ENCODE measurements at regions not wholly inside any gene's neighbourhood (a gene's known extent, or its start where the extent isn't known, plus 50 kb on each side); places are given as distances from the start of the nearest gene placed in this dataset.

GRCh38 chr2:16565481-16565880 lies 100.2 kb downstream of the CYRIA start:
- DNase-seq (ENCODE audit: low read depth), result no peak

- no peak for DNase-seq (ENCODE audit: low read depth)
These were observed 104.0 kb downstream of the CYRIA start for GRCh38 chr2:16561676-16562075.

GRCh38 chr2:16561251-16561650 lies 104.4 kb downstream of the CYRIA start:
- no peak for DNase-seq (ENCODE audit: low read depth)

- no peak for DNase-seq (ENCODE audit: low read depth)
These were observed 106.2 kb downstream of the CYRIA start for GRCh38 chr2:16559278-16560067.

- no peak for DNase-seq (ENCODE audit: low read depth)
These were observed 111.5 kb downstream of the CYRIA start for GRCh38 chr2:16554060-16554583.

- DNase-seq (ENCODE audit: low read depth), result peak; percentile 17
These were observed 112.4 kb downstream of the CYRIA start for GRCh38 chr2:16553226-16553625.

- no peak for DNase-seq (ENCODE audit: low read depth)
These were observed 113.4 kb downstream of the CYRIA start for GRCh38 chr2:16552202-16552601.

- DNase-seq (ENCODE audit: low read depth), result no peak
These were observed 117.6 kb downstream of the CYRIA start for GRCh38 chr2:16548036-16548435.

- peak; percentile 17 for DNase-seq (ENCODE audit: low read depth)
These were observed 119.4 kb downstream of the CYRIA start for GRCh38 chr2:16546128-16546754.

GRCh38 chr2:16538707-16539106 lies 126.9 kb downstream of the CYRIA start:
- DNase-seq (ENCODE audit: low read depth), result no peak

- peak; percentile 39 for DNase-seq (ENCODE audit: low read depth)
These were observed 128.3 kb downstream of the CYRIA start for GRCh38 chr2:16537347-16537746.

- DNase-seq (ENCODE audit: low read depth), result no peak
These were observed 139.4 kb downstream of the CYRIA start for GRCh38 chr2:16526193-16526592.

GRCh38 chr2:16525265-16525887 lies 140.3 kb downstream of the CYRIA start:
- peak; percentile 46 for DNase-seq (ENCODE audit: low read depth)

- no peak for DNase-seq (ENCODE audit: low read depth)
These were observed 141.9 kb downstream of the CYRIA start for GRCh38 chr2:16523711-16524110.

GRCh38 chr2:16522031-16522831 lies 143.4 kb downstream of the CYRIA start:
- peak; percentile 56 for DNase-seq (ENCODE audit: low read depth)

- no peak for DNase-seq (ENCODE audit: low read depth)
These were observed 144.7 kb downstream of the CYRIA start for GRCh38 chr2:16520891-16521290.

GRCh38 chr2:16515696-16516095 lies 149.9 kb downstream of the CYRIA start:
- no peak for DNase-seq (ENCODE audit: low read depth)

GRCh38 chr2:16513626-16514025 lies 152.0 kb downstream of the CYRIA start:
- DNase-seq (ENCODE audit: low read depth), result peak; percentile 31

- DNase-seq (ENCODE audit: low read depth), result no peak
These were observed 154.6 kb downstream of the CYRIA start for GRCh38 chr2:16511041-16511440.

- DNase-seq (ENCODE audit: low read depth), result no peak
These were observed 156.6 kb downstream of the CYRIA start for GRCh38 chr2:16509042-16509441.

- DNase-seq (ENCODE audit: low read depth), result no peak
These were observed 157.2 kb downstream of the CYRIA start for GRCh38 chr2:16508490-16508851.

Data from Daoy (cell line).